ENCODE measurements at regions not wholly inside any gene's neighbourhood (a gene's known extent, or its start where the extent isn't known, plus 50 kb on each side); places are given as distances from the start of the nearest gene placed in this dataset.

DNA sequence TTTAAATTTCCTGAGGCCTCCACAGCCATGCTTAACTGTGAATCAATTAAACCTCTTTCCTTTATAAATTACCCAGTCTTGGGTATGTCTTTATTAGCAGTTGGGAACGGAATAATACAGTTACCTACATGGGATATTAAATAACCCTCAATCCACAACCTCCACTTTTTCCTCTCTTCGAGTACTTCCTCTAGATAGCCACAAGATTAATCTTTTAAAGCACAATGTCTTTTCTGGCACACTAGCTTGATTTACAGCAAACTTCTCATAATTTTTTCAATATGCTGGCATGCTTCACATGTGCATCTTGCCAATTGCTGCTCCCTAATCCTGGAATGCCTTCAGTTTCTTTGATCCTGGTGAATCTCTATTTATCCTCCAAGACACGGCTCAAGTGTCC, 92.2 kb downstream of the P2RY1 start:
- TF ChIP-seq POLR2A (IDR thresholded peaks at IDR 0.05), result no peak
- TF ChIP-seq, protein P1, sequence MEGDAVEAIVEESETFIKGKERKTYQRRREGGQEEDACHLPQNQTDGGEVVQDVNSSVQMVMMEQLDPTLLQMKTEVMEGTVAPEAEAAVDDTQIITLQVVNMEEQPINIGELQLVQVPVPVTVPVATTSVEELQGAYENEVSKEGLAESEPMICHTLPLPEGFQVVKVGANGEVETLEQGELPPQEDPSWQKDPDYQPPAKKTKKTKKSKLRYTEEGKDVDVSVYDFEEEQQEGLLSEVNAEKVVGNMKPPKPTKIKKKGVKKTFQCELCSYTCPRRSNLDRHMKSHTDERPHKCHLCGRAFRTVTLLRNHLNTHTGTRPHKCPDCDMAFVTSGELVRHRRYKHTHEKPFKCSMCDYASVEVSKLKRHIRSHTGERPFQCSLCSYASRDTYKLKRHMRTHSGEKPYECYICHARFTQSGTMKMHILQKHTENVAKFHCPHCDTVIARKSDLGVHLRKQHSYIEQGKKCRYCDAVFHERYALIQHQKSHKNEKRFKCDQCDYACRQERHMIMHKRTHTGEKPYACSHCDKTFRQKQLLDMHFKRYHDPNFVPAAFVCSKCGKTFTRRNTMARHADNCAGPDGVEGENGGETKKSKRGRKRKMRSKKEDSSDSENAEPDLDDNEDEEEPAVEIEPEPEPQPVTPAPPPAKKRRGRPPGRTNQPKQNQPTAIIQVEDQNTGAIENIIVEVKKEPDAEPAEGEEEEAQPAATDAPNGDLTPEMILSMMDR (IDR thresholded peaks at IDR 0.05), result no peak
